Retinal pigment epithelial cell (primary cell): ENCODE measurements at regions not wholly inside any gene's neighbourhood (a gene's known extent, or its start where the extent isn't known, plus 50 kb on each side); places are given as distances from the start of the nearest gene placed in this dataset.

ENCODE experiments used
- DNase-seq: peaks from one replicate; pipeline ENCODE4 v3.0.0-alpha.2; 2010; ENCODE audit warnings: low read depth
- H3K4me3 ChIP-seq: 2 replicates; pipeline ENCODE4 v1.5.1; 2011; ENCODE audit warnings: mild to moderate bottlenecking, low read length, control low read depth, moderate library complexity
- CTCF ChIP-seq: conservative IDR thresholded peaks from 2 replicates; pipeline ENCODE4 v1.5.1; 2011; ENCODE audit warnings: low read depth, low read length, control low read depth, inconsistent platforms

- no peak for TF ChIP-seq CTCF
- no peak overlapping the region for H3K4me3 ChIP-seq
- DNase-seq: no peak
Measured at GRCh38 chr7:133201470-133201869, 51.4 kb upstream of the EXOC4 start.

- no peak for DNase-seq
- no peak for TF ChIP-seq CTCF
Measured at GRCh38 chr7:133202942-133203341, 49.9 kb upstream of the EXOC4 start.

More at GRCh38 chr7:133202942-133203341, 49.9 kb upstream of the EXOC4 start:
- no peak overlapping the region for H3K4me3 ChIP-seq
